ENCODE measurements at regions not wholly inside any gene's neighbourhood (a gene's known extent, or its start where the extent isn't known, plus 50 kb on each side); places are given as distances from the start of the nearest gene placed in this dataset.

- no peak overlapping the region for H3K9ac ChIP-seq (ENCODE audit: low read length)
- intact Hi-C loops (cut with micrococcal nuclease): no loop called here
- no peaks in the 10 kb centered on the region for H3K27me3 ChIP-seq (ENCODE audit: low read length)
- H3K9me3 ChIP-seq (ENCODE audit: low read length): peaks cover 71% of the 10 kb centered on the region
- peaks cover 93% of the 10 kb centered on the region for H3K36me3 ChIP-seq (ENCODE audit: low read depth, low read length)
- ChIA-PET POLR2A (ENCODE audit: unreplicated experiment) (no interaction called here), CTCF (no interaction called here)
- H3K4me2 ChIP-seq (ENCODE audit: low read length): no peak overlapping the region
- no peak for DNase-seq
- H3F3A ChIP-seq (ENCODE audit: low read length, unreplicated experiment): no peaks in the 10 kb centered on the region
- no TSS peak for BruUV-seq (replicated peaks)
- H3K9me2 ChIP-seq (replicated peaks; ENCODE audit: low read length): no peaks in the 10 kb centered on the region
- no peak overlapping the region for H2AFZ ChIP-seq (ENCODE audit: low read length)
- no peak for TF ChIP-seq EZH2phosphoT487 (IDR thresholded peaks at IDR 0.05; ENCODE audit: borderline replicate concordance, low read length)
- TF ChIP-seq CTCF (conservative IDR thresholded peaks at IDR 0.05; ENCODE audit: low read depth, low read length): no peak
- TF ChIP-seq EZH2 (IDR thresholded peaks at IDR 0.05; ENCODE audit: low read length, unreplicated experiment): no peak
- H4K20me1 ChIP-seq (ENCODE audit: low read length): no peaks in the 10 kb centered on the region
- no peak overlapping the region for H3K4me3 ChIP-seq (ENCODE audit: low read length)
- no peaks in the 10 kb centered on the region for H3K4me1 ChIP-seq (ENCODE audit: insufficient read depth, low read length)
- no peak for ATAC-seq
- no peak overlapping the region for H3K27ac ChIP-seq (ENCODE audit: low read length)
- H3K79me2 ChIP-seq (ENCODE audit: low read length): no peaks in the 10 kb centered on the region
Observed at GRCh38 chr15:25062551-25063430, 108.0 kb downstream of the SNRPN start.

- intact Hi-C loops (cut with micrococcal nuclease): no loop called here
- H3F3A ChIP-seq (ENCODE audit: low read length, unreplicated experiment): no peaks in the 10 kb centered on the region
- H3K79me2 ChIP-seq (ENCODE audit: low read length): no peaks in the 10 kb centered on the region
- no peak overlapping the region for H2AFZ ChIP-seq (ENCODE audit: low read length)
- H3K27ac ChIP-seq (ENCODE audit: low read length): no peak overlapping the region
- H3K27me3 ChIP-seq (ENCODE audit: low read length): no peaks in the 10 kb centered on the region
- no peak overlapping the region for H3K4me2 ChIP-seq (ENCODE audit: low read length)
- H3K9me2 ChIP-seq (replicated peaks; ENCODE audit: low read length): no peaks in the 10 kb centered on the region
- POLR2A ChIA-PET (ENCODE audit: unreplicated experiment): no interaction called here
- H3K4me1 ChIP-seq (ENCODE audit: insufficient read depth, low read length): no peaks in the 10 kb centered on the region
- CTCF ChIA-PET: no interaction called here
- H3K9ac ChIP-seq (ENCODE audit: low read length): no peak overlapping the region
- DNase-seq (no peak), ATAC-seq (no peak)
- no peak overlapping the region for H3K4me3 ChIP-seq (ENCODE audit: low read length)
- no peaks in the 10 kb centered on the region for H4K20me1 ChIP-seq (ENCODE audit: low read length)
- no TSS peak for BruUV-seq (replicated peaks)
- no peak for TF ChIP-seq CTCF (conservative IDR thresholded peaks at IDR 0.05; ENCODE audit: low read depth, low read length)
- TF ChIP-seq EZH2phosphoT487 (IDR thresholded peaks at IDR 0.05; ENCODE audit: borderline replicate concordance, low read length): no peak
- peaks cover 99% of the 10 kb centered on the region for H3K36me3 ChIP-seq (ENCODE audit: low read depth, low read length)
- peaks cover 82% of the 10 kb centered on the region for H3K9me3 ChIP-seq (ENCODE audit: low read length)
Observed at GRCh38 chr15:25065286-25065685, 110.5 kb downstream of the SNRPN start.

- H3K9ac ChIP-seq (ENCODE audit: low read length): no peak overlapping the region
- H3K27ac ChIP-seq (ENCODE audit: low read length): no peak overlapping the region
- no peaks in the 10 kb centered on the region for H3K27me3 ChIP-seq (ENCODE audit: low read length)
- intact Hi-C loops (cut with micrococcal nuclease): no loop called here
- H3F3A ChIP-seq (ENCODE audit: low read length, unreplicated experiment): no peaks in the 10 kb centered on the region
- DNase-seq (no peak), ATAC-seq (no peak)
- POLR2A ChIA-PET (ENCODE audit: unreplicated experiment): no interaction called here
- H3K4me1 ChIP-seq (ENCODE audit: insufficient read depth, low read length): no peaks in the 10 kb centered on the region
- no peak overlapping the region for H2AFZ ChIP-seq (ENCODE audit: low read length)
- no peak overlapping the region for H3K4me2 ChIP-seq (ENCODE audit: low read length)
- H3K9me2 ChIP-seq (replicated peaks; ENCODE audit: low read length): no peaks in the 10 kb centered on the region
- peaks cover 99% of the 10 kb centered on the region for H3K36me3 ChIP-seq (ENCODE audit: low read depth, low read length)
- no peak overlapping the region for H3K4me3 ChIP-seq (ENCODE audit: low read length)
- peaks cover 82% of the 10 kb centered on the region for H3K9me3 ChIP-seq (ENCODE audit: low read length)
- H3K79me2 ChIP-seq (ENCODE audit: low read length): no peaks in the 10 kb centered on the region
- TF ChIP-seq EZH2phosphoT487 (IDR thresholded peaks at IDR 0.05; ENCODE audit: borderline replicate concordance, low read length) (no peak), EZH2 (IDR thresholded peaks at IDR 0.05; ENCODE audit: low read length, unreplicated experiment) (no peak), CTCF (conservative IDR thresholded peaks at IDR 0.05; ENCODE audit: low read depth, low read length) (no peak)
- H4K20me1 ChIP-seq (ENCODE audit: low read length): no peaks in the 10 kb centered on the region
- no TSS peak for BruUV-seq (replicated peaks)
- CTCF ChIA-PET: no interaction called here
Observed at GRCh38 chr15:25065876-25066275, 111.1 kb downstream of the SNRPN start.

Data from PC-3 (cell line).